HG02970 (cell line): ENCODE measurements at regions not wholly inside any gene's neighbourhood (a gene's known extent, or its start where the extent isn't known, plus 50 kb on each side); places are given as distances from the start of the nearest gene placed in this dataset.

ENCODE experiments used
- ATAC-seq: cut with Tn5 transposase; IDR thresholded peaks from one replicate; pipeline ENCODE4 v1.9.1; 2021; ENCODE audit warnings: mild to moderate bottlenecking, moderate library complexity, moderate number of reproducible peaks; ENCODE audit not compliant: unreplicated experiment, low FRiP score

GRCh38 chr2:56444339-56444738 lies 260.5 kb downstream of the CCDC85A start:
- ATAC-seq: no peak

- ATAC-seq: no peak
Observed at GRCh38 chr2:56448403-56449001, 264.7 kb downstream of the CCDC85A start.

- ATAC-seq: no peak
Observed at GRCh38 chr2:56449002-56449431, 265.2 kb downstream of the CCDC85A start.

- no peak for ATAC-seq
Observed at GRCh38 chr2:56449449-56449860, 265.7 kb downstream of the CCDC85A start.

GRCh38 chr2:56450047-56450446 lies 266.3 kb downstream of the CCDC85A start:
- no peak for ATAC-seq

- ATAC-seq: no peak
Observed at GRCh38 chr2:56450772-56451171, 267.0 kb downstream of the CCDC85A start.

GRCh38 chr2:56455642-56456041 lies 271.9 kb downstream of the CCDC85A start:
- ATAC-seq: no peak

- no peak for ATAC-seq
Observed at GRCh38 chr2:56456791-56457190, 273.0 kb downstream of the CCDC85A start.

GRCh38 chr2:56460508-56460907 lies 276.7 kb downstream of the CCDC85A start:
- no peak for ATAC-seq

GRCh38 chr2:56464066-56464465 lies 280.3 kb downstream of the CCDC85A start:
- ATAC-seq: no peak

- ATAC-seq: no peak
Observed at GRCh38 chr2:56464613-56465012, 280.8 kb downstream of the CCDC85A start.

- no peak for ATAC-seq
Observed at GRCh38 chr2:56465491-56465890, 281.7 kb downstream of the CCDC85A start.

- ATAC-seq: no peak
Observed at GRCh38 chr2:56473524-56473923, 289.7 kb downstream of the CCDC85A start.

GRCh38 chr2:56474412-56475158 lies 290.8 kb downstream of the CCDC85A start:
- ATAC-seq: no peak

- no peak for ATAC-seq
Observed at GRCh38 chr2:56475191-56475590, 291.4 kb downstream of the CCDC85A start.

GRCh38 chr2:56476509-56477071 lies 292.8 kb downstream of the CCDC85A start:
- no peak for ATAC-seq

- no peak for ATAC-seq
Observed at GRCh38 chr2:56478027-56478426, 294.2 kb downstream of the CCDC85A start.

- ATAC-seq: no peak
Observed at GRCh38 chr2:56483081-56483480, 299.3 kb downstream of the CCDC85A start.

- ATAC-seq: no peak
Observed at GRCh38 chr2:56484906-56485305, 301.1 kb downstream of the CCDC85A start.

- ATAC-seq: no peak
Observed at GRCh38 chr2:56500317-56500716, 316.5 kb downstream of the CCDC85A start.

GRCh38 chr2:56502616-56503015 lies 318.8 kb downstream of the CCDC85A start:
- ATAC-seq: no peak

- ATAC-seq: no peak
Observed at GRCh38 chr2:56505885-56506284, 322.1 kb downstream of the CCDC85A start.
